Upper lobe of left lung (tissue), 6 donors: ENCODE measurements at regions not wholly inside any gene's neighbourhood (a gene's known extent, or its start where the extent isn't known, plus 50 kb on each side); places are given as distances from the start of the nearest gene placed in this dataset.

Experiments used
- ATAC-seq, 2 donors: fragments of 200-7000 bp; cut with Tn5 transposase; one replicate each; pipeline ENCODE4 v1.9.1; 2022; ENCODE audit warnings: mild to moderate bottlenecking in 2 of 2, moderate library complexity in 2 of 2; ENCODE audit not compliant: low FRiP score in 2 of 2
- DNase-seq, 2 donors: peaks; one replicate each; pipeline ENCODE4 v3.0.0-alpha.2; 2019 to 2020
- H3K27ac ChIP-seq, 4 donors: fragments of 200-600 bp; sonication (generic); one replicate each; pipeline ENCODE4 v1.5.1; 2016 to 2019
- H3K27me3 ChIP-seq, 4 donors: fragments of 200-600 bp; sonication (generic); one replicate each; pipeline ENCODE4 v1.5.1; 2017 to 2019
- H3K36me3 ChIP-seq, 4 donors: fragments of 200-600 bp; sonication (generic); one replicate each; pipeline ENCODE4 v1.5.1; 2016 to 2019
- H3K4me1 ChIP-seq, 4 donors: fragments of 200-600 bp; sonication (generic); one replicate each; pipeline ENCODE4 v1.5.1; 2018 to 2019
- H3K4me3 ChIP-seq, 4 donors: fragments of 200-600 bp; sonication (generic); one replicate each; pipeline ENCODE4 v1.5.1; 2017 to 2019; ENCODE audit warnings: mild to moderate bottlenecking in 2 of 4, moderate library complexity in 1 of 4
- H3K9me3 ChIP-seq, 4 donors: fragments of 200-600 bp; sonication (generic); one replicate each; pipeline ENCODE4 v1.5.1; 2018 to 2019
- CTCF ChIP-seq, 6 experiments: fragments of 450-650 bp in 4 of 6; fragments of 200-600 bp in 2 of 6; sonication (generic) in 2 of 6; IDR thresholded peaks; one replicate each; pipeline ENCODE4 v1.5.1; 2016 to 2019; ENCODE audit warnings: antibody characterized with exemption in 6 of 6
- EP300 ChIP-seq, 4 donors: sonication (generic); formaldehyde crosslinking; IDR thresholded peaks; one replicate each; pipeline ENCODE4 v1.5.1; 2017; ENCODE audit warnings: antibody characterized with exemption in 4 of 4, control low read depth in 2 of 4
- POLR2A ChIP-seq, 4 donors: fragments of 450-650 bp; IDR thresholded peaks; one replicate each; pipeline ENCODE4 v1.5.1; 2016 to 2017; ENCODE audit warnings: antibody characterized with exemption in 4 of 4, mild to moderate bottlenecking in 2 of 4
- POLR2AphosphoS5 ChIP-seq, 2 donors: sonication (generic); formaldehyde crosslinking; IDR thresholded peaks; one replicate each; pipeline ENCODE4 v1.5.1; 2017; ENCODE audit warnings: antibody characterized with exemption in 2 of 2
- WGBS, 2 donors: methylation state at CpG; one replicate each; pipeline ENCODE4 v1.1.5; 2017 to 2018; 5-methylcytosine and 5-hydroxymethylcytosine counted together
- donor health status: DM: no; HTN: no; CAD: no; lungs with moderate emphysema.
- donor health status: DM: no; HTN: yes; CAD: no; lungs with severe emphysema.

GRCh38 chr5:174529925-174530681, 194.3 kb upstream of the MSX2 start:
- TF ChIP-seq POLR2A (IDR thresholded peaks at IDR 0.05) (no peak), CTCF (IDR thresholded peaks at IDR 0.05) (no peak), EP300 (IDR thresholded peaks at IDR 0.05) (no peak), POLR2AphosphoS5 (IDR thresholded peaks at IDR 0.05) (no peak)
- no peak for ATAC-seq
- 89 to 93% methylated on average over 9 of the region's 9 CpGs for WGBS, 2 donors
- Histone ChIP-seq H3K4me3 (no peak overlapping the region), H3K27me3 (no peaks in the 10 kb centered on the region), H3K9me3 (no peaks in the 10 kb centered on the region), H3K36me3 (no peaks in the 10 kb centered on the region), H3K27ac (no peak overlapping the region), H3K4me1 (peaks cover 10 to 18% (median 14%) of the 10 kb centered on the region in 4 donors)
- no peak for DNase-seq

- TF ChIP-seq EP300 (IDR thresholded peaks at IDR 0.05) (no peak), POLR2AphosphoS5 (IDR thresholded peaks at IDR 0.05) (no peak), CTCF (IDR thresholded peaks at IDR 0.05) (no peak), POLR2A (IDR thresholded peaks at IDR 0.05) (no peak)
- no peak for ATAC-seq
- Histone ChIP-seq H3K27ac (no peak overlapping the region), H3K27me3 (no peaks in the 10 kb centered on the region), H3K9me3 (no peaks in the 10 kb centered on the region), H3K4me3 (no peak overlapping the region), H3K4me1 (peaks cover 10 to 18% (median 14%) of the 10 kb centered on the region in 4 donors), H3K36me3 (no peaks in the 10 kb centered on the region)
- 54 to 64% methylated on average over 7 of the region's 7 CpGs for WGBS, 2 donors
- no peak for DNase-seq
These were observed 192.6 kb upstream of the MSX2 start for GRCh38 chr5:174531782-174532191.

GRCh38 chr5:174532455-174533453, 191.6 kb upstream of the MSX2 start:
- H3K27ac ChIP-seq, result peak overlapping the region in 2 of 4 donors; percentile 4 to 21

GRCh38 chr5:174533751-174534241, 190.6 kb upstream of the MSX2 start:
- DNase-seq (no peak), ATAC-seq (peak in 1 of 2 donors; percentile 71)
- TF ChIP-seq CTCF (IDR thresholded peaks at IDR 0.05) (no peak), POLR2AphosphoS5 (IDR thresholded peaks at IDR 0.05) (no peak)
- no peaks in the 10 kb centered on the region for H3K27me3 ChIP-seq
- H3K27ac ChIP-seq, result peak overlapping the region in 1 of 4 donors; percentile 30
- WGBS, 2 donors, result 39 to 44% methylated on average over 5 of the region's 5 CpGs
- no peaks in the 10 kb centered on the region for H3K9me3 ChIP-seq
- no peak overlapping the region for H3K4me3 ChIP-seq
- H3K36me3 ChIP-seq, result no peaks in the 10 kb centered on the region
- peaks cover 10 to 18% (median 14%) of the 10 kb centered on the region in 4 donors for H3K4me1 ChIP-seq

More at GRCh38 chr5:174532455-174533453, 191.6 kb upstream of the MSX2 start:
- 29 to 34% methylated on average over 16 to 19 of the region's 19 CpGs for WGBS, 2 donors
- Histone ChIP-seq H3K9me3 (no peaks in the 10 kb centered on the region), H3K4me3 (no peak overlapping the region), H3K4me1 (peaks cover 10 to 18% (median 14%) of the 10 kb centered on the region in 4 donors), H3K27me3 (no peaks in the 10 kb centered on the region), H3K36me3 (no peaks in the 10 kb centered on the region)
- DNase-seq, result peak in 1 of 2 donors; percentile 90
- TF ChIP-seq POLR2A (IDR thresholded peaks at IDR 0.05) (no peak), EP300 (IDR thresholded peaks at IDR 0.05) (no peak), POLR2AphosphoS5 (IDR thresholded peaks at IDR 0.05) (peak; percentile 46 to 66), CTCF (IDR thresholded peaks at IDR 0.05) (no peak)
- peak; percentile 89 to 95 for ATAC-seq
